Transverse colon (tissue), 4 donors: ENCODE measurements at regions not wholly inside any gene's neighbourhood (a gene's known extent, or its start where the extent isn't known, plus 50 kb on each side); places are given as distances from the start of the nearest gene placed in this dataset.

ENCODE experiments used
- POLR2A ChIP-seq: fragments of 450-650 bp; IDR thresholded peaks from one replicate; pipeline ENCODE4 v1.6.1; 2016; ENCODE audit warnings: antibody characterized with exemption, mild to moderate bottlenecking, moderate library complexity
- POLR2AphosphoS5 ChIP-seq, 3 donors: sonication (generic); formaldehyde crosslinking; IDR thresholded peaks; one replicate each; pipeline ENCODE4 v1.6.1; 2016; ENCODE audit warnings: antibody characterized with exemption in 3 of 3
- TF ChIP-seq, protein P1 (sequence below), 5 experiments: fragments of 200-600 bp in 3 of 5; fragments of 450-650 bp in 2 of 5; sonication (generic) in 3 of 5; IDR thresholded peaks; 1 replicate in 2 of 5; 2 replicates in 3 of 5; pipeline ENCODE4 v1.5.1; 2016 to 2017; ENCODE audit warnings: antibody characterized with exemption in 5 of 5, inconsistent platforms in 3 of 5, mild to moderate bottlenecking in 2 of 5, moderate library complexity in 1 of 5

GRCh38 chr22:48047722-48048500, 1285.5 kb downstream of the TBC1D22A start:
- TF ChIP-seq, protein P1, sequence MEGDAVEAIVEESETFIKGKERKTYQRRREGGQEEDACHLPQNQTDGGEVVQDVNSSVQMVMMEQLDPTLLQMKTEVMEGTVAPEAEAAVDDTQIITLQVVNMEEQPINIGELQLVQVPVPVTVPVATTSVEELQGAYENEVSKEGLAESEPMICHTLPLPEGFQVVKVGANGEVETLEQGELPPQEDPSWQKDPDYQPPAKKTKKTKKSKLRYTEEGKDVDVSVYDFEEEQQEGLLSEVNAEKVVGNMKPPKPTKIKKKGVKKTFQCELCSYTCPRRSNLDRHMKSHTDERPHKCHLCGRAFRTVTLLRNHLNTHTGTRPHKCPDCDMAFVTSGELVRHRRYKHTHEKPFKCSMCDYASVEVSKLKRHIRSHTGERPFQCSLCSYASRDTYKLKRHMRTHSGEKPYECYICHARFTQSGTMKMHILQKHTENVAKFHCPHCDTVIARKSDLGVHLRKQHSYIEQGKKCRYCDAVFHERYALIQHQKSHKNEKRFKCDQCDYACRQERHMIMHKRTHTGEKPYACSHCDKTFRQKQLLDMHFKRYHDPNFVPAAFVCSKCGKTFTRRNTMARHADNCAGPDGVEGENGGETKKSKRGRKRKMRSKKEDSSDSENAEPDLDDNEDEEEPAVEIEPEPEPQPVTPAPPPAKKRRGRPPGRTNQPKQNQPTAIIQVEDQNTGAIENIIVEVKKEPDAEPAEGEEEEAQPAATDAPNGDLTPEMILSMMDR (IDR thresholded peaks at IDR 0.05): no peak
- TF ChIP-seq POLR2A (no peak), POLR2AphosphoS5 (IDR thresholded peaks at IDR 0.05) (no peak)
